Right lung (tissue), 2 donors: ENCODE measurements at regions not wholly inside any gene's neighbourhood (a gene's known extent, or its start where the extent isn't known, plus 50 kb on each side); places are given as distances from the start of the nearest gene placed in this dataset.
"Not testable (repeated sequence)": the region's sequence is repeated elsewhere in the genome, so short reads cannot be mapped to it uniquely, and the experiment has no call there.

Experiments used
- DNase-seq, 2 donors: peaks; one replicate each; pipeline ENCODE4 v3.0.0-alpha.2; 2013

- no peak for DNase-seq
These were observed 93.7 kb upstream of the THUMPD2 start for GRCh38 chr2:39872748-39873147.

DNA sequence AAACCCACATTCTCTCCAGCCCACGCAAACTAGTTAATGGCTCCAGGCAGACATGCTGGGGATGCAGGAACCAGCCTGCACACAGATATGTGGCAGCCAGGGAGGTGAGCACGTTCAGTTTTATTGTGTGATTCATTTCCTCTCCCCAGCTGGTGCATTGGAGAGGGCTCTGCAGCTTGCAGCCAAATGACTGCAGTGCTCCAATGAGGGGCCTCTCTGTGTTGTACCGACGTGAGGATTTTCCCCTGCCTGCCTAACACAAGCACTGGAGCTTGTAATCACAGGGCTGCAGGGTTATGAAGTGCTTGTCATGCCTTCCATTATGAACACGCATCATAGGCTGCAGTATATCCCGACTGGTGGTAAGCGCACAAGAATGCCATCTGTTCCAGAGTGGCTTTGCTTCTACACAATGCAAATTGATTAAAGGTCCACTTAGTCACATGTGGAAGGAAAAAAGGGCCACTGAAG, 92.3 kb upstream of the THUMPD2 start:
- DNase-seq: no peak

GRCh38 chr2:39870871-39871270, 91.8 kb upstream of the THUMPD2 start:
- no peak for DNase-seq

DNA sequence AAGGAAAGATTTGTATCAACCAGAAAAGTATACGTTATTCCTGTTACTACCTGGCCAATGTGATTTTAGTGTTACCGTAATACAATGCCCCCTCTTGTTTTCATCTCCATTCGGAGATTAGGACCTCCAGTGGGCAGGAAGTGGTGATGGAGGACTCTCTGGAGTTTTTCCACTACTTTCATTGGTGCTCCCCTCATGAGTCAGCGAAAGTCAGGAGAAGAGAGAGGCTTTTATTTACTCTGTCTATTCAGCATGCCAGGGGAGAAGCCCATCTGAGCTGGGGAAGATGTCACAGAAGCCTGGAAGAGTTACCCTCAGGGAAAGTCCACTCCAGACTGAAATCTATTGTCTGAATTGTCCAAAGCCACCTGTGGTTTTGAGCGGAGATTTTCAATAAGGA, 88.2 kb upstream of the THUMPD2 start:
- no peak for DNase-seq

DNA sequence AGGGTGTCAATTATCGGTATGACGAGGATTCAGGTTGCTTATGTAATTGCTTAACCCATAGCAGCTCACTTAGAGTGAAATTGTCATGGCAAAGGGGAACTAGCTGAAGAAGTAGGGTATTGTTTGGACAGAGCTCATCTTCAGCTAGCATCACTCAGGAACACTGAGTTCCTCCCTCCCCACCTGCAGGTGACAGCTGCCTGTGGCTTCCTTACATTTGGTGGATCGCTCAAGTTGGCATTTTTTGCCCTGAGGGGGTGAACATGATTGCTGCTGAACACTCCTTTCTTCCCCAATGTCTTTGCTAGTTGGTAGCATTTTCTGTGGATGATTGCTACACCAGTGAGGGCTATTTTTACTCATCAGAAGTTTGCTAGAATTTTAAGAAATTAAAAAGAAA, 86.7 kb upstream of the THUMPD2 start:
- no peak for DNase-seq

- DNase-seq: not testable (repeated sequence)
These were observed 84.6 kb upstream of the THUMPD2 start for GRCh38 chr2:39863672-39864071.

DNA sequence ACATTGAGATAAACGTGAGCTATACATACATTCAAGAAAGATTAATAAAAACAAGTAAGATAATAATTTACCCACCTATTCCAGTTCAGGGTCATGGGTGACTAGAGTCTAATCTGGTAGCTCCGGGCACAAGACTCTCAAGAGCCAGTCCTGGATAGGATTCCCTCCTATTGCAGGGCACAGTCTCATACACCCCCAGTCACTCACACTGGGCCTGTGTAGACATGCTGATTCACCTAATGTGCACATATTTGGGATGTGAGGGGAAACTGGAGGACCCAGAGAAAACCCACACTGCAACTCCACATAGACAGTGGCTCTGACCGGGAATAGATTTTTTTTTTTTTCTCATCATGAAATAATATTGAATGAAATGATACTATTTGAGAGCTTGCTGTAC, 81.5 kb upstream of the THUMPD2 start:
- DNase-seq: no peak

DNA sequence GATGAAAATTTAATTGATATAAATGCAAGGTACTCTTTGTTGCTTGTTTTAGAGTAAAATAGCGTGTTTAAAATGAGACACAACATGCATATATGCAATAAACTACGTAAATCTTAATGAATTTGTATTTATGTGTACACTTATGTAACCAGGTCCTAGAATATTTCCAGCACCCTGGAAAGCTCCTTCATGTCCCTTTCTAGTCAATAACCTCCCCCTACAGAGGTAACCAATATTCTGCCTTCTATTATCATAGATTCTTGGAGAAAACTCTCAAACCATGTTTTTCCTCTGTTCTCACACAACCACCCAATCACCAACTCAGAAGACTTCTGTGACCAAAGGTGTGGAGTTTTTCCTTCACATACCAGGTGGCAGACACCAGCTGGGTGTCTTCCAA, 79.6 kb upstream of the THUMPD2 start:
- DNase-seq: no peak

- DNase-seq: no peak
These were observed 76.8 kb upstream of the THUMPD2 start for GRCh38 chr2:39855856-39856255.

DNA sequence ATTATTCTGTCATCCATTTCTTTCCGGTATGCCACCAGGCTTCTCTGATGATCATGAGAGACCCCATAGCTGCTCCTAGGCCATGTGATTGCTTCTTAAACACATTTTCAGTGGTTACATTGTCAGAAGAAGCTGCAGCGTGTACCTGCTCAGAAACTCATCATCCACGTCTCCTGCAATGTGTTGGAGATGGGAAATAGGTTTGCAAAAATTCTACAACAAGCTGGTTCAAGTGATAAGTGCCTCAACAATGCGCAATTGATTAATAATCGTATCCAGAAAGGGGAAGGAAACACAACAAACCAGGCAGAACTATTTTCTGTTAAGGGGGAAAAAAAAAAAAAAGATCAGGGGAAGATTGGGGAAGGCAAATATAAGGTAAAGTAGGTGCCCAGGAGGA, 75.7 kb upstream of the THUMPD2 start:
- no peak for DNase-seq

DNA sequence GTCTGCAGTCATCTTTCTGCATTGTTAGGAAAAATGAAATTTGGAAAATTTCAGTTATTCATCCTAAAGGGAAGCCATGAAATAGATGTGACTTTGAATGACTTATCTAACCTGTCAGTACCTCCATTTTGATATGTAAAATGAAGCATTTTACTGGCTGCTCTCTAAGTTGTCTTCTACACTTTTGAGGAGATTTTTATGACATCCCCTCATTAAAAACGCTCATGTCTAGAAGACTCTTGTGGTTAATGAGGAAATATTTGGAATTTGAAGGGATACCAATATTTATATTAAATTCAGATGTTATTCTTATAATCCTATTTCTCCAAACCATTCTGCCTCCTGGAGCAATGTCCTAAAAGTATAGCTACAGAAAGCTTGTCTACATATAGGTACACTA, 73.8 kb upstream of the THUMPD2 start:
- no peak for DNase-seq

- DNase-seq: peak; percentile 14 to 22
These were observed 72.6 kb upstream of the THUMPD2 start for GRCh38 chr2:39851651-39852110.

GRCh38 chr2:39851251-39851650, 72.2 kb upstream of the THUMPD2 start:
- no peak for DNase-seq

GRCh38 chr2:39849982-39850526, 71.0 kb upstream of the THUMPD2 start:
- no peak for DNase-seq

DNA sequence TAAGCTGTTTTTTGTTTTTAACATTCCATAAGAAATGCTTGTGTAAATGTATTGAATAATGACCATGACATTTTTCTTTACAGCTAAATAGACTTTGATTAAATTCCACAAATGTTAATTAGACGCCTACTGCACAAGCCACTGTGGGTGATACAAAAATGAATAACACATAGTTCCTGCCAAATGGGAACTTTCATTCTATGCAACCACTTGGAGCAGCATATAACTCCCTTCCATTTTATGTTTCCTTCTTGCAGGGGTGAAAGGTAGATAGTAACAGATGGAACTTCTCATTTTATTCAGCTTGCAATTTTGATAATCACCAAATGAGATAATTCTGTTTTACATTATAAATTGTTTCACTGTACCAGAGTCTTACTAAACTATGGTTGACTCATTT, 70.0 kb upstream of the THUMPD2 start:
- DNase-seq: no peak

DNA sequence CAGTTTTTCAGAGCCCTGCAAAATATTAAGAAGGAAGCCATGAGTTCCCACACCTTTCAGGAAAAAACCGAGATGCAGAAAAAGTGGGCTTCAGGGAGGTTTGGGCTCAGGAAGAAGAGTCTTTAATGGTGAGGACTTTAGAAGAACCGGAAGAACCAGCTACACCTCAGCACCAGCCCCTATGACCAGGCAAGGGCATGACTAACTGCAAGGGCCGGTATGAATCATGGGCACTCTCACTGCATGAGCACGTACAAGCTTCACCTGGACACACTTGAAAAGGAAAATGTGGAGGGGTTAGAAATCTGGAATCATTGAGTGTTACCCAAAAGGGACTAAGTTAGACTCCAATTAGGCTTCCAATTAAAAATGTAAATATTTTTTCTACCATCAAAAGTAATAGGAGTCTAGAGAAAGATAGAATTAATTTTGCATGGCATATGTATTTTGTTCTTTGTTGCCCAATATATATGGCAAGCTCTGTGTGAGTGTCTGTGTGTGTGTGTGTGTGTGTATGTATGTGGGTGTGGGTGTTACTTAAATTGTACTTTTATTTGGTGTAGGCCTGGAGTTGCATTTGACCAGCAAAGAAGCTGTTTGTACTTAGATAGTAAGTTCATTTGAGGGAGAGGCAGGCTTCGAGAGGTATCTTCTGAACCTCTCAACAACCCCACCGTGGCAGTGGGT, 66.5 kb upstream of the THUMPD2 start:
- no peak for DNase-seq

DNA sequence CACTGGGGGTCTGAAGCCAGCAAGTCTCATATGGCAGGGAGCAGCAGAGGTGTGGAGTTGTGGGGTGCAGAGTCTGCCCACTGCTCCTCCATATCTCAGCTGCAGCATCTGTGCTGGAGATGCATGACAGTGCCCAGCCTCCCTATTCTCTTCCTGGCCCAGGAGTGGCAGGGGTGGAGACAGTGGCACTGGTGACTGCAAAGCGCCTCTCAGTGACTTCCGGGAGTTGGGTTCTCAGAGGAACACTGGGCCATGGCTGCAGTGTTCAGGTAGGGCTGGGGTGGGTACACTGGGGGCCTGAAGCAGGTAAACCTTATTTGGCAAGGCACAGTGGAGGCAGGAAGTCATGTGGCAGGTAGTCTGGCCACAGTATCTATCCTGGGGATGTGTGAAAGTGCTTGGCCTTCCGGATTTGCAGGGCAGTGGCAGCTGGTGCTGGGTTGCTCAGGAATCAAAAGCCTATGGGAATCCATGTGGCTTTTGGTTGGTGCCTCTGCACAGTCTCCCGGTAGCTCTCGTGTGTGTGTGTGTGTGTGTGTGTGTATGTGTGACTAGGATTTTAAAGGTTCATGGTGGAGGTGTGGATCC, 60.3 kb upstream of the THUMPD2 start:
- DNase-seq: no peak

- DNase-seq: no peak
These were observed 59.5 kb upstream of the THUMPD2 start for GRCh38 chr2:39838589-39838988.

GRCh38 chr2:39837856-39838453, 58.9 kb upstream of the THUMPD2 start:
- DNase-seq: no peak

DNA sequence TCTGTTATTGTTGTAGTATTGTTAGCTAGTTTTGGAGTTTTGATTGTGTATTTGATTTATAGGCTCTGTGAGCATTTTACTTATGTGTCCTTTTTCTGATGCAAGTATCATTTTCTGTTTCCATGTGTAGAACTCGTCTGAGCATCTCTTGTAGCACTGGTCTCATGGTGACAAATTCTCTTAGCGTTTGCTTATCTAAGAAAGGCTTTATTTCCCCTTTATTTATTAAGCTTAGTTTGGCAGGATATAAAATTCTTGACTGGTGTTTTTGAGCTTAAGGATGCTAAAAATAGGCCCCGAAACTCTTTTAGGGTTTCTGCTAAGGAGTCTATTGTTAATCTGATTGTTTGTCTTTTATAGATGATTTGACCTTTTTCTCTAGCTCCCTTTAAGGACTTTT, 57.6 kb upstream of the THUMPD2 start:
- DNase-seq: no peak

DNA sequence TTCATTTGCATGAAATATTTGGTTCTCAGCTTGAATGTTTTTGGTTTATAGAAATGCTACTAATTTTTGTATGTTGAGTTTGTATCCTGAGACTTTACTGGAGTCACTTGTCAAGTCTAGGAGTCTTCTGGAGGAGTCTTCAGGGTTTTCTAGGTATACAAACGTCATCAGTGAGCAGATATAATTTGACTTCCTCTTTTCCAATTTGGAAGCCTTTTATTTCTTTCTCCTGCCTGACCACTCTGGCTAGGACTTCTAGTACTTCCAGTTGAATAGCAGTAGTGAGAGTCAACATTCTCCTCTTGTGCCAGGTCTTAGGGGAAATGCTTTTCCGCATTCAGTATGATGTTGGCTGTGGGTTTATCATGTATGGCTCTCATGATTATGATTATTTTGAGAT, 55.4 kb upstream of the THUMPD2 start:
- no peak for DNase-seq

DNA sequence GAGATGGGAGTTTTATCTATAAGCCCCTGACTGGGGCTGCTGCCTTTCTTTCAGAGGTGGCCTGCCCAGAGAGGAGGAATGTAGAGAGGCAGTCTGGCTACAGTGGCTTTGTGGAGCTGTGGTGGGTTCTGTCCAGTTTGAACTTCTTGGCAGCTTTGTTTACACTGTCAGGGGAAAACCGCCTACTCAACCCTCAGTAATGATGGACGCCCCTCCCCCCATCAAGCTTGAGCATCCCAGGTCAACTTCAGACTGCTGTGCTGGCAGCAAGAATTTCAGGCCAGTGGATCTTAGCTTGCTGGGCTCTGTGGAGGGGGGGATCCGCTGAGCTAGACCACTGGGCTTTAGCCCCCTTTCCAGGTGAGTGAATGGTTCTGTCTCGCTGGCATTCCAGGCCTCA, 51.6 kb upstream of the THUMPD2 start:
- DNase-seq: not testable (repeated sequence)
